HG02852 (cell line): ENCODE measurements at regions not wholly inside any gene's neighbourhood (a gene's known extent, or its start where the extent isn't known, plus 50 kb on each side); places are given as distances from the start of the nearest gene placed in this dataset.

Source experiments
- ATAC-seq: cut with Tn5 transposase; IDR thresholded peaks from one replicate; pipeline ENCODE4 v1.9.1; 2021; ENCODE audit warnings: mild to moderate bottlenecking, moderate library complexity; ENCODE audit not compliant: unreplicated experiment

DNA sequence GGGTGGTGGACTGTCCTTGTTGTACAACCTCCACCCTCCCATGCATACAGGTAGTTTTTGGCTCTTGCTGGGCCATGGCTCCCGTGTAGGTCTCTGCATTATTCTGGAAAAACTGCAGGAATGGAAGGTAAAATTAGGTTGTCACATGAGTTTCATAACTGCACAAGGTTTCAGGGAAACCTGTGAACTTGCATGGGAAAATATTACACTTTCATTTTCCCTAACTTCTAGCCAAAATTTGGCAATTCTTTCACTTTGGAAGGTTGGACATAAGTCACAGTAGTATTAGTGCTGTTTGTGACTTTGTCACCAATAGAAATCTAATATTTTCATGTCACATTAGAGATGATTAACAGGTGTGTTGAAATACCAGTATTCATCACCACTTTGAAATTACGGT lies 118.1 kb upstream of the MGAT5 start:
- no peak for ATAC-seq

DNA sequence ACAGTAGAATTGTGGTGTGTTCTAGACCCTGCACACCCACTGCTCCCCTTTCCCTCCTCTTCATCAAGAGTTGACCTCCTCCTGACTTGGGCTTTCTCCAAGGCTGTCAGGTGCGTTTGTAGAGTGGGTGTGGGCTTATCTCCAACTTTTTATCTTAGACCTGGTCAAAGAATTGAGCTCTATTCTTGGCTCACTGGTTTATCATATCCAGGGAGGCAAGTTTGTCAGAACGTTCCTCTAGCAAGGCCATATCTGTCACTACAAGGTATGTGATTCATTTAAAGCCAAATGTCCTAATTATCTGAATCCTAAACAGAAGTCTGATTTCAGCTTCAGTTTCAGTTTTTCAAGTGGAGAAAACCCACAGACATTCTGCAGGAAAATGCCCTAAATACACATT lies 117.1 kb upstream of the MGAT5 start:
- no peak for ATAC-seq

DNA sequence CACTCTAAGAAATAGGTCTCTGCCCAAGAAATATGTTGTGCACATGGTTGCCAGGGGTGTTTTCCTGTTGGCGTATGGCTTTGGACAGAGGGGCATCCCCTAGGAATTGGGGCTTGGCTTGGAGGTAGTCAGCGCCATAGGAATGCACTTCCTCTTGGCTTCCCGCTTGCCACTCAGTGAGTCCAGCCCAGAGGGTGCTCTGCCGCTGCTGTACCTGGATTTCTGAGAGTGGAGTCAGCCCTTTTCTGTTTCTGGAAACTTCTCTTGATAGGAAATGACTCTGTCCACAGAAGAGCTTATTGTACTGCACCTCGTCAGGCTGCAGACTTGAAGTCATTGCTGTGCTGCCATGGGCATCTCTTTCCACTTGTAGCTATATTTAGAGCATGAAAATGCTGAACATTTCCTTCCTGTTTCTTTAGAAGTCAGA lies 116.7 kb upstream of the MGAT5 start:
- ATAC-seq: no peak

DNA sequence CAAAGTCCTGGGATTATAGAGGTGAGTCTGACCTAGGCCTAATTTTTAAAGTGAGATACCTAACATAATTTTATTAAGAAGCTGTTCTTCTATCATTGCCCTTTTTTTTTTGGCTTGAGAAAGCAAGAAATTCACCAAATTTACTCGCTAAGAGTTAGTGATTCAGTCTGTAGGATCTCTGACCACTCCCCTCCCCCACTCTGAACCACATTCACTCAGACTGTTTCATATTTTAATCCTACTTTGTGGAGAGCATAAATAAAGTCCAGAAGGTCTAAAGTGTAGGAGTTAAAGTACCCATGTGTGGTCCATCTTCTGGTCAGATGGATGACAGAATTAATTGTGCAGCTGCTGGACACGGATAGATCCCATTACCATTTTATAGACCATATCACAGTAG lies 115.8 kb upstream of the MGAT5 start:
- ATAC-seq: no peak

DNA sequence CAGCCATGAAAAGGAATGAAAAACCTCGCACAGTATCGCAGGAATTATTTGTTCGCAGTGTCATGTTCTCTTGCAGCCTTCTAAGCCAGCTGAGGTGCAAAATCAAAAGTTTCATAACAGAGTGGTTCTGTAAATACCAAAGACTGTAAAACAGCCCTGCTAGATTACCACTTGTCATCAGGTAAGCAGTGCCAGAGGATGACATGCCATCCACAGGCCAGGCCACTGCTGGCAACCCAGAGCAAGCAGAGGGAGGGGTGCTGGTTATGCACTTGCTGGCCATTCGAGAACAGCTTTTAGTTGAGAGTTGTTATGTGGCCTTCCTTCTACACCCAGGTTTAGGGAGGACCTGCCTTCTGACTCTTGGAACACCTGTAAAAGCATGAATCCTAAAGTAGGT lies 114.3 kb upstream of the MGAT5 start:
- no peak for ATAC-seq

DNA sequence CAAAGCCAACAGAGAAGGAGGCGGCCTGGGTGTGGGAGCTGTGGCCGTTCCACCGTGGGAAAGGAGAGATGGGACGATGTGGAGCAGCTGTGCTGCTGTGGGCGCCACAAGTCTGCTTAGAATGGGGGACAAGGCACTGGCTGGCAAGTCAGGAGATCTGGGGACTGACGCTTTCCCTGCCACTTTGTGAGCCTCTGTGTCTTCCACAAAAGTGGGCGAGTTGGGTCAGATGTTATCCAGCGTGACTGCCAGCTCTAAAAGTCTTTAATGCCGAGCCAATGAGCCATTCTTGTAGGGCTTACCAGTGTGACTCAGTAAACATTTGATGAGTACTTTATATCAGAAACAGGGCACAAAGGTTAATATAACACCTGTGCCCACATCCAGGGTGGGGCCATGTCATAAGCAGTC lies 113.6 kb upstream of the MGAT5 start:
- no peak for ATAC-seq

DNA sequence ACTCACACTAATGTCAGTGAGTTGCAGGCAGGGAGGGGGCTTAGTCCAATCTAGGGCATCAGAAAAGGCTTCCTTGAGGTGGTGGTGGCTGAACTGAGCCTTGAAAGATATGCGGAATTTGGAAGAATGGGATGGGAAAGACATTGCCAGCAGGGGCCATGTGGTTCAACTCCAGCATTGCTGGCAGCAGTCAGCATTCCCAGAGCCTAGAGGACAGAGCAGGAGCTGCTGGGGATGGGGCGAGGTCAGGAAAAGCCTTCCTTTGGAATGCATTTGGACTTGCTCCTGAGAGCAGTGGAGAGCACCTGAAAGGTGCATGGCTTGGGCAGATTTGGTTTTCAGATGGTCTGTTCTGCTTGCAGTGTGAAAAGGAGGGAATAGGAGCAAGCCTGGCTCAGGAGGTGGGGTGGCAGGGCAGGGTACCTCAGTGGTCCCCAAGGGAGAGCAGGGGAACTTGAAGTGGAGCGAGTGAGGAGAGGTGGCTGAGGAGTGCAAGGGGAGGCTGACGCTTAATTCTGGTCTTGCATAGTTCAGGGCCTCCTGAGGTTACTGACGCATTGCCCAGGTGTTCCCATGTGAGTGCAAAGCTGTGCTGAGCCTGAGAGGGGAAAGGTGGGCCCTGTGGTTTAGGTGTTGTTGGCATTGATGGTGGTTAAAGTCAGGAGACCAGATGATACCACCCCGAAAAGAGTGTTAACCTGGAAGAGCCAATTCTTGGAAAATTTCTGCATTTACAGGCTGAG lies 112.1 kb upstream of the MGAT5 start:
- no peak for ATAC-seq

DNA sequence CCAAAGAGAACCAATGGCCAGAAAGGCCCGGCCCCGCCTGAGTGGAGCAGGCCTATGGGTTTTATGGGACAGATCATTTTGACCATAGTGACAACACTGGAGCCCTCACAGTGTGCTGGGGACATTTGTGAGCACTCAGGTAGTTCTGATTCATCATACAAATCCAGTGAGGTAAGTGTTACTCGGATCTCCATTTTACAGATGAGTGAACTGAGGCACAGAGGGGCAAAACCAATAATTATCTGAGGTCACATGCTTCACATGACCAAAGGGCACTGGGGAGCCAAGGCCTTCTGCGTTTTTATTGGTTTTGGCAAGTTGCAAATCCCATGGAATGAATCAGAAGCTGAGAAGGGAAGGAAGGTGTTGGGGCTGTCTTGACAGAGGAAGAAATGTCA lies 111.5 kb upstream of the MGAT5 start:
- no peak for ATAC-seq

DNA sequence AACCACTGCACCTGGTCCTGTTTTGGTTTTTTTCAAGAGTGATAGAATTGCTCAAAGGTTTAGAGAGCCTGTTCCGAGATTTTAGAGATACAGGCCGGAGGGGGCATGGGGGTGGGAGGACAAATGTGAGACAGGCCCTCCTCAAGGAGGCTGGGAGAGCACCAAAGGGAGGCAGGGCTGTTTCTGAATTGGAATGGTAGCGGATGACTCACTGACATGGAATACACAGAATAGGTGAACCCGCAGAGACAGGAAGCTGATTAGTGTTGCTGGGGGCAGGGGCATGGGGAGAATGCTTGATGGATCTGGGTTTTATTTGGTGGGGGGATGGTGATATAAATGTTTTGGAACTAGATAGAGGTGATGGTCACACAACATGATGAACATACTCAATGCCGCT lies 111.0 kb upstream of the MGAT5 start:
- no peak for ATAC-seq

DNA sequence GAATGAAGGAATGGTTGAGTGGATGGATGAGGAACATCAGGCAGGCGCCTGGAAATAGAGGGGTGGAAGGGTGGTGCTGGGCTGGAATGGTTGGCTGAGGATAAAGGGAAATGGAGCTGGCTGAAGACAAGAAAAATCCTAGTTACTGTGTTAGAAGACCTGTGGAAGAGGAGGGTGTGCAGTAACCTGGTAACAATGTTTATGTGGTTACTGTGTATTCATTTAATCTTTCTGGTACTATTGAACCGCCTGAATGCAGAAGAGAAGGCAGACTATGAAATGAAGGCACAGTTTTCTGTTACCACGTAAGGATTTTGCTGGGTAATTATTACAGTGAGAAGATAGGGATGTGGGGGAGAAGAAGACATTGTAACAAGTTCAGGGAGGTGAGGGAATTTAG lies 110.3 kb upstream of the MGAT5 start:
- ATAC-seq: no peak

DNA sequence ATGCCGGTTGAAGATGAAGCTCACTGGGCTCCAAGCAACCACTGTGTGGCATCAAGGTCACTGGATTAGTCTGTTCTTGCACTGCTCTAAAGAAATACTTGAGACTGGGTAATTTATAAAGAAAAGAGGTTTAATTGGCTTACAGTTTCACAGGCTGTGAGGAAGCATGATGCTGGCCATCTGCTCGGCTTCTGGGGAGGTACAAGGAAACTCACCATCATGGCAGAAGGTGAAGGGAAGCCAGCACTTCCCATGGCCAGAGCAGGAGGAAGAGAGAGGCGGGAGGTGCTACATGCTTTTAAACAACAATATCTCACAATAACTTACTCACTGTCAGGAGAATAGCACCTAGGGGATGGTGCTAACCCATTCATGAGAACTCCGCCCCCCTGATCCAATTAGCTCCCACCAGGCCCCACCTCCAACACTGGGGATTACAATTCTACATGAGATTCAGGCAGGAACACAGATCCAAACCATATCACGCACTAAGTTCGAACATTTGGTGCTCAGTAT lies 109.7 kb upstream of the MGAT5 start:
- no peak for ATAC-seq

DNA sequence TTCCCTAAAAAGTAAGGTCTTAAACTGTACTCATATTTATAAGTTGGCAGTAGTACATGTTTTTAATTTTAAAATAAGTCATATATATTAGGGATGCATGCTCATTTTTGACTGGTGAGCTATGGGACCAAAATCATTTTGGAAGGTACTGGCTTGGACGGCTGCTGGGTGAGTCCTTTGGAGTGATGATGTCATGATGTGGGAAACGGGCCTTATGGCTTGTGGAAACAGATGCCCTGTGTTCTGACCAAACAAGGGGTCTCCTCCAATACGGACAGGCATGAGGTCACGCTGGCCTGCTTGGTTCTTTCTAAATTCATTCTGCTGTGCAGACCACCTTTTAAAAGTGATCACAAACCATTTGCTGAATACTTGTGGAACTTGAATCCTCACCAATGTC lies 109.2 kb upstream of the MGAT5 start:
- no peak for ATAC-seq

DNA sequence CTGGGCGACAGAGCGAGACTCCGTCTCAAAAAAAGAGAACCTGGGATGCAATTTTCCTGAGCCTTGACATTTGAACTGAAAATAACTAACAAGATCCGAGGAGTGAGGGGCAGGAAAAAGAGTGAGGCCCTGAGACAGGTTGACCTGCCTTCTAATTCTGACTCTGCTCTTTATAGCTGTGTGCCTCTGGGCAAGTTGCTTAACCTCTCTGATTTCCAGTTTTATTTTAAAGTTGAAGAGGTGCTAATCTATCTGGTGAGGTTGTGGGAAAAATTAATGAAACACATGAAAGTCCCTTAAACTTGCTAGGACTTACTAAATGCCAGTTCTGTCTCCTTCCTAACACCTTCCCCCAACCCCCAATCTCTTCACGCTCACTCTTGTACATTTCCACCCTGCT lies 108.4 kb upstream of the MGAT5 start:
- ATAC-seq: no peak

DNA sequence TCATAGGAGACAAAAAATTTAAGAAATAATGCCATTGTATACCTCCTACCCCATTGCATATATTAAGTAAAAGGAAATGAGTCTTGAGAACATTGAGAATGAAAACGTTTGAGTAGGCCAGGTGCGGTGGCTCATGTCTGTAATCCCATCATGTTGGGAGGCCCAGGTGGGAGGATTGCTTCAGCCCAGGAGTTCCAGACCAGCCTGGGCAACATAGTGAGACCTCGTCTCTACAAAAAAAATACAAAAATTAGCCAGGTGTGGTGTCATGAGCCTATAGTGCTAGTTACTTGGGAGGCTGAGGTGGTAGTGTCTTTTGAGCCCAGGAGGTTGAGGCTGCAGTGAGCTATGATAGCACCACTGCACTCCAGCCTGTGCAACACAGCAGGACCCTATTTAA lies 107.7 kb upstream of the MGAT5 start:
- no peak for ATAC-seq

DNA sequence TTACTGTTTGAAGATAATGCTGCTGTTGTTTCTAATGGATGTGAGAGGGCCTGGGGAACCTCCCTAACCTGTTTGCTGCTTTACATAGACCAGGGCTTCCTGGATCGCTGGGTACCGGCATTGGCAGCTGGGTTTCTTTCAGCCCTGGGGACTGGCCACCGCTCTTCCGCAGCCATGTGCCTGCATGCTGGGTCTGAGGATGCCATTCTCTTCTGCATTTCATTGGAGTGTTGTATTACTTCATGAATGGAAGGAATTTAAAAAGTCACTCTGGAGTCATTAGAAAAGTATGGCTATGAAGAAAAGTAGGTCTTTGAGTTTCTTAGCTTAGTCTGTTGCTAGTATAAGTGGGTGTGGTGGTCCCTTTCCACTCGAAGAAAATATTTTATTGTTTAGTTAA lies 107.3 kb upstream of the MGAT5 start:
- no peak for ATAC-seq

DNA sequence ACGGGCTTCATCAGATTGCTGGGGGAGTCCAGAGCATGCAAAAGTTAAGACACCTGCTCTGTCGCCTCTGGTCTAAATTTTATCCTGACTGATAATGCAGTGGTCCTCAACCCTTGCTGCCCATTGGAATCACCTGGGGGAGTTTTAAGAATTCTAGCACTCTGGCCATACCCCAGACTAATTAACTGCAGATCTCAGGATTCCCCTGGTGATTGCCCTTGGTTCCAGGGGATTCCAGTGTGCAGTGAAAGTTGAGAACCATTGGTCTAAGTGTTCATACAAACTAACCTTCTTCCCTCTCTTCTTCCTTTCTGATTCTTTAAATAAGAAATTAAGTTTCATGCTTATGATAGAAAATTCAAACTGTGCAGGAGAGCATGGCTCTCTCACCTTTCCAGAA lies 105.7 kb upstream of the MGAT5 start:
- no peak for ATAC-seq

DNA sequence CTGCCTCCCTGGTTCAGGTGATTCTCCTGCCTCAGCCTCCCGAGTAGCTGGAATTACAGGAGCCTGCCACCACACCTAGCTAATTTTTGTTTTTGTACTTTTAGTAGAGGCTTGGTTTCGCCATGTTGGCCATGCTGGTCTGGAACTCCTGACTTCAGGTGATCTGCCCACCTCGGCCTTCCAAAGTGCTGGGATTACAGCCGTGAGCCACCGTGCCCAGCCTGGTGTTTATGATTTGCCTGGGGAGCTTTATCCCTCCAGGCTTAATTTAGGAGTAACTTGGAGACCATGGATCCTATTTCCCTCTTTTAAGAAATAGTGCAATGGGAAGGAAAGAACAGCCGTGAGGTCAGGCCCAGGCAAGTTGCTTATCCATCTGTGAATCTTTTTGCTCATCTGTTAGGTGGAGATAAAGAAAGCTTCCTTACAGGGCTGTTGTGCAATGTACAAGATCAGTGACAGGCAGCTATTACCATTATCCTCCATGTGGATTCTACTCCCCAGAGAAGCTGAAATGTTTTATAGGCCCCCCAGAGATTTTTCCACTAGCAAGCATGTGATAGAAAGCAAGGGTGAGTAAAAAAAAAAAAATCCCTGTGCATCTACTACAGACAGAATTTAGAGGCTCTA lies 104.9 kb upstream of the MGAT5 start:
- ATAC-seq: no peak

DNA sequence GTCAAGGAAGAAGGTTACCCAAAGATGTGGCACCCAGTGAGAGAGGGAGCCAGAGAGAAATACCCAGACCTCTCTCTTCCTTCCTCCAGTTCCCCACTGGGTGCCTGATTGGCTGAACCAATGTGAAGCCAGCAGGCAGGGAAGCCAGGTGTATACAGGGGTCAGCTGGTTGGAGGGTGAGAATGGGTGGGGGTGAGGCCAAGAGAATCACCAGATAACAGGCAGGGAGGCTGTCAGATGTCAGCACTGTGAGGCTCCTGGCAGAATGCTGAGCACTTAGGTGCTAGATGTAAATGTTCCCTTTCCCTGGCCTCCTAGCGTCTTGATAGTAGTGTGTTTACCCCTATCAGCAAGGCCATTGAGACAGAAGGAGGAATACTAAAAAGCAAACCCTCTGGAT lies 104.0 kb upstream of the MGAT5 start:
- ATAC-seq: no peak

DNA sequence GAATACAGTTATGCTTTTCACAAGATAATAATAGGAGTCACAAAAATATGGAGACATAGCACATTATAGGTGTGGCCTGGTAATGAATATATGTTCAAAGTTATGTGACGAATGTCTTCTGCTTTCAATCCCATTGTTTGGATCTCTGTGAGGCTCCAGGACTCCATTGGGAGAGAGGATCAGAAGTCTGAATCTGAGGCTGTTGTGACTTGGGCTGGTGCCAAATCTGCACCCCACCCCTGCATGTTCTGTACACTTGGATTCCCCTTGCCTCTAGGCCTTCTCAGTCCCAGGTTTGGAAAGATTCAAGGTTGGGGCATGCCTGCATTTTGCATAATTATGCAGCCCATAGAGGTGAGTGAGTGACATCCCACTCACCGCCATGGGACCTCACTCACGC lies 103.1 kb upstream of the MGAT5 start:
- no peak for ATAC-seq

DNA sequence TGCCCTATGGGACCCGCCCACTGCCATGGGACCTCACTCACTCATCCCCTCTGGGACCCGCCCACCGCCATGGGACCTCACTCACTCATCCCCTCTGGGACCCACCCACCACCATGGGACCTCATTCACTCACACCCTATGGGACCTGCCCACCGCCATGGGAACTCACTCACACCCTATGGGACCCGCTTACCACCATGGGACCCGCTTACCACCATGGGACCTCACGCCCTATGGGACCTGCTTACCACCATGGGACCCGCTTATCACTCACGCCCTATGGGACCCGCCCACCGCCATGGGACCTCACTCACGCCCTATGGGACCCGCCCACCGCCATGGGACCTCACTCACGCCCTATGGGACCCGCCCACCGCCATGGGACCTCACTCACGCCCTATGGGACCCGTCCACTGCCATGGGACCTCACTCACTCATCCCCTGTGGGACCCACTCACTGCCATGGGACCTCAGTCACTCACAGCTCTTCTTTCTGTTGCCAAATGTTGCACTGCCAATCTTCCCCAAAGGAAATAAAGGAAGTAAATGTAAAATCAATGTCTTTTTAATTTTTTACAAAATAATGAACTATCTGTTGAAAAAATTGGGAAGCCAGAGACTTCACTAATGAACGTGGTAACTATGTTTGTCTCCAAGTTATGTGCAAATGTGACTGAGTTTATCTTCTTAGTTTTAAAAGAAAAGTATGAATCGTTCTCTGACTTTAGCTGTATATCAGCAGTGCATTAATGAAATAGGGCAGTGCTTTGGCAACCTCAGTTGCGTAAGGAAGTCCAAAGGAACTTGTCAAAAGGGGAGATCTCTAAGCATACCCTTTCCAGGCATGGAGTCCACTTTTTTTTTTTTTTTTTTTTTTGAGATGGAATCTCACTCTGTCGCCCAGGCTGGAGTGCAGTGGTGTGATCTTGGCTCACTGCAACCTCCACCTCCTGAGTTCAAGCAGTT lies 101.5 kb upstream of the MGAT5 start:
- no peak for ATAC-seq

DNA sequence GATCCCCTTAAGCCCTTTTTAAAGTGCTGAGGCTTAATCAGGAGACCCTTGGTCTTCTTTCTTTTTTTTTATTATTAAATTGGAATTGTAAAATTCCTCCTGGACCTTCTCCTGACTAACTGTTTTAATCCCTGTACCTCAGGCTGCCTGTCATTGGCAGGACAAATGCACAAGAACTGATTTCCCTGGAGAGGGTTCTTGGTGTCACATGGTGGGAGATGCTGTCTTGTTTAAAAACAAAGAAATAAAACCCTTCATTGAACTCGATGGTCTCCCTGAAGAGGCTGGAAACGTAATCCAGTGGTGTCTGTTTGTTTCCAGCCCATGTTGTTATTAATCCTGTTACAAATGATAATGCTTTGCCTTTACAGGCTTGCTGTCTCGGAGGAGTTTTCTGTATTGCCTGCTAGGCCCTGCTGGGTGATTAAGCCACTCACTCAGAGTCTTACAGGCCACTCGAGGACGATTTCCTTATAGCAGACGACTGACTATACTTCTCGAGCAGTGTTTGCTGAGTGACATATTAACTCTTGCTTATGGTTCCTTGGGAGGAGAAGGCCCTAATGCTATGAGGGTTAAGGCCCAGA lies 100.5 kb upstream of the MGAT5 start:
- ATAC-seq: no peak
